DMS114 treated with DMSO at 0.1 percent for 48 hours (cell line): ENCODE measurements at regions not wholly inside any gene's neighbourhood (a gene's known extent, or its start where the extent isn't known, plus 50 kb on each side); places are given as distances from the start of the nearest gene placed in this dataset.
"Not testable (repeated sequence)": the region's sequence is repeated elsewhere in the genome, so short reads cannot be mapped to it uniquely, and the experiment has no call there.

Experiments used
- DNase-seq: peaks from one replicate; lab custom pipeline; 2025; ENCODE audit not compliant: unreplicated experiment; lab: John Stamatoyannopoulos, UW

GRCh38 chr11:56883371-56883987, 105.2 kb upstream of the OR5AK2 start:
- DNase-seq: no peak

DNA sequence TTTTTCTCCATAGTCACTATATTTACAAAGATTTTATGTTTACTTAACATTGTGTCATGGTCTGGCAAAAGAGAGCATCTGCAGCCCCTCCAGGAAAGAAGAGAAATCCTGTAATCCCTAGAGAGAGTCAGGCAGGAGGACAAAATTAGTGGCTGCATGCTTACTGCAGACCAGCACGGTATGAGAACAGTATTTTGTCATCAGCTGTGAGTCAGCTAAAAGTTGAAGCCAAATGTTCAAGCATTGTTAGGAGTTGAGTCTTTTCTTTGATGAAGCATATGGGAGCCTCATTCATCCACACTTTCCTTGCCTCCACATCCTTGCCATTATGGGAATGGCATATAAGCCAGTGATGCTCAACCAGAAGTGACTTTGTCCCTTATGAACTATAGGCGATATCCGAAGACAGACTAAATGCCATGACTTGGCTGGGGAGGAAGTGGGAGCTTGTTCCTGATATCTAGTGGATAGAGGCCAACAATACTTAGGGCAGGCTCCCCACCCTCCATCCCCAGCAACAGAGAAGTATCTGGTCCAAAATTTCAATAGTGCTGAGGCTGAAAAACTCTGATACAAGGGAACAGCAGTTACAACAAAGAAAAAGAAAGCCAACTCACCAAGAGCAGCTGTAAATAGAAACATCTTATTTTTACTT, 112.0 kb upstream of the OR5AK2 start:
- DNase-seq: no peak

DNA sequence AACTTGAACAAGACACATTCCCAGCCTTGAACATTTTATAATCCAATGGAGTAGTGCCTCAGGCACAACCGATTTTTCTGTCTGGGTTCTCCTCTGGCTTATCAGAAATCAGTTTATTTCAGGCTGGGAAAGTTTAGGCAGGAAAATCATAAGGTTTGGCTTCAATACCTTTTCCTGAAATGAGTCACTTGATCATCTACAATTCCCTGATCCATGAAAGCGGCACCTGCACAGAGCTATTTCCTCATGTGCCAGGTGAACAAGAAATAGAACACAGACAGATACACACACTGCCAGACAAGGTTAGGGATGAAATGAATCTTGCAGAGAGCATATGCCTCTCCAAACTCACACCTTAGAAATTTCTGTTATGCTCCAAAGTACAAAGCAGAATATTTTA, 106.7 kb upstream of the OR9G4 start:
- no peak for DNase-seq

DNA sequence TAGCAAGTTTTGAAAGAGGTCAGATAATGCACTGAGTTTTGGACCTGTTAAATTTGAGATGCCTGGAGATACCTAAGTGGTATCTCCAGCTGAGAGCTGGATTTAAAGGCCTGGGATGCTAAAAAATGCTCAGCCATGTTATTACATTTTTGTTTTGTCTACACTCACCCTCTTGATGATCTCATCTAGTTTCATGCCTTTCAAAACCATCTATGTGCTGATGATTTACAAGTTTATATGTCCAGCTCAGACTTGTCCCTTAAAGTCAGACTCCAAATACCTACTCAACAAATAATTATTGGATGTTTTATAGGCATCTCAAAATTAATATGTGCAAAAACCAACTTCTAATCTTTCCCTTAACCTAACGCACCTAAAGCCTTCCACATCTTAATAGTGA, 103.6 kb upstream of the OR9G4 start:
- DNase-seq: no peak

GRCh38 chr11:56849852-56850251, 101.4 kb upstream of the OR9G4 start:
- no peak for DNase-seq

DNA sequence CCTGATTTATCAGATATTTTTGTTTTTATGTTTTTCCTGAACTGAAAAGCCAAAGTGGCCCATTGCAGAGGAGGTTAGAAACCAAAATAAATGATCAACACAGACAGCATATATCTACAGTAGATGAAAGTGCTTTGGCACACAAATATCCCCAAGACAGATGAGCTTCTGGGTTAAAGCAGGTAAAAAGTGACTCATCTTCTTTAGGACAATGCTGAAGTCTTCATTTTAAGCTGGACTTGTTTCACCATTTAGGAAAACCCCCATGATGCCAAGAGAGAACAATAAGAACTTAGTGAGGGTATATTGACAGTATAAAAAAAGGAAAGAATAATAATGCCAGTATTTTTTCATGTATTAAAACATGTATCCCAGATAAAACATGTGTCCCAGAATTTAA, 100.8 kb upstream of the OR9G4 start:
- no peak for DNase-seq

GRCh38 chr11:56848141-56848809, 99.8 kb upstream of the OR9G4 start:
- no peak for DNase-seq

DNA sequence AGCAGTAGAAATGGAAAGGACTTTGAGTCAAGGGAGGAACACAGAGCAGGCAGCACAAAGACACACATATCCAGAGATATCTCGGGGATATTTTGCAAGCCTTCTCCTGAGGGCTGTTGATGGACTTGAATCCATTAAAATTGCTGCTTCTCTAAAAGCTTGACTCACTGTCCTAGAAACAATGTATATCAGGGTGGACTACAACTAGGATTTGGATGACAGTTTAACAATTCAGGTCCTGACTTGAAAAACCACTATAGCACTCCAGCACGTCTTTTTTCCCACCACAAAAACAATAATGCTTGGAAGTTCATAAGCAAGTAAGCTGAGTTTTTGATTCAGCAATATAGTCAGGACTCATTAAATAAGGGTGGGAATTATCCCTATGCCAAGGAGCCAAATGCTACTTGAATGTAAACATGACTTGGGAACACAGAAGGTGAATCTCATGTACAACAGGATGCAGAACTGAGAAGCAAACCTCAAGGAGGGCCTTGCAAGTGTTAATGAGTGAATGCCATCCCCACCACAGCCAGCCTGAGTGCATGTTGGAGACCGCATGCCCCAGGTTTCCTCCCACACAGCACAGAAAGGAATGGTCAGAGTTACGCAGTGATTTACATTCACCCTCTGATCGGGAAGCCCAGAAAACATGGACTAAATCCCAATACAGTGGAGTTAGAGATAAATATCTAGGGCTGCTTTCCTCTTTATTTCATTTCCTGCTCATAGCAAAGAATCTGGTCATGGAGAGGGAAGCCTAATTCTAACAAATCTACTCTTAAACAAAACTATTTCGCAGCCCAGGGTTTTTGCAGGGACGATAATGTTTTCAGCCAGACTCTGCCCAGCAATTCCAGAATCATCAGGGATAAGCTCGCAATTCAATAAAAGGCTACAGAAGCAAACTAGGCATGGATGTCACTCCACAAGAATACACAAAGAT, 98.4 kb upstream of the OR9G4 start:
- DNase-seq: no peak

DNA sequence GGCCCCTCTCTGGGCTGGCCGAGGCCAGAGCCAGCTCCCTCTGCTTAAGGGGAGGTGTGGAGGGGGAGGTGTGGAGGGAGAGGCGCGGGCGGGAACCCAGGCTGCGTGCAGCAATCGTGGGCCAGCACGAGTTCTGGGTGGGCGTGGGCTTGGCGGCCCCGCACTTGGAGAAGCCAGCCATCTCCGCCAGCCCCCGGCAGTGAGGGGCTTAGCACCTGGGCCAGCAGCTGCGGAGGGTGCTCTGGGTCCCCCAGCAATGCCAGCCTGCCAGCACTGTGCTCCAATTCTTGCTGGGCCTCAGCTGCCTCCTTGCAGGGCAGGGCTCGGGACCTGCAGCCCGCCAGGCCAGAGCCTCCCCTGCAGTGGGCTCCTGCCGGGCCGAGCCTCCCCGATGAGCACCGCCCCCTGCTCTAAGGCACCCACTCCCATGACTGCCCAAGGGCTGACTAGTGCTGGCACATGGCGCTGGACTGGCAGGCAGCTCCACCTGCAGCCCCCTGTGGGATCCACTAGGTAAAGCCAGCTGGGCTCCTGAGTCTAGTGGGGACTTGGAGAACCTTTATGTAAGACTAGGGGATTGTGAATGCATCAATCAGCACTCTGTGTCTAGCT, 96.7 kb upstream of the OR9G4 start:
- no peak for DNase-seq

GRCh38 chr11:56843816-56844215, 95.3 kb upstream of the OR9G4 start:
- DNase-seq: no peak

DNA sequence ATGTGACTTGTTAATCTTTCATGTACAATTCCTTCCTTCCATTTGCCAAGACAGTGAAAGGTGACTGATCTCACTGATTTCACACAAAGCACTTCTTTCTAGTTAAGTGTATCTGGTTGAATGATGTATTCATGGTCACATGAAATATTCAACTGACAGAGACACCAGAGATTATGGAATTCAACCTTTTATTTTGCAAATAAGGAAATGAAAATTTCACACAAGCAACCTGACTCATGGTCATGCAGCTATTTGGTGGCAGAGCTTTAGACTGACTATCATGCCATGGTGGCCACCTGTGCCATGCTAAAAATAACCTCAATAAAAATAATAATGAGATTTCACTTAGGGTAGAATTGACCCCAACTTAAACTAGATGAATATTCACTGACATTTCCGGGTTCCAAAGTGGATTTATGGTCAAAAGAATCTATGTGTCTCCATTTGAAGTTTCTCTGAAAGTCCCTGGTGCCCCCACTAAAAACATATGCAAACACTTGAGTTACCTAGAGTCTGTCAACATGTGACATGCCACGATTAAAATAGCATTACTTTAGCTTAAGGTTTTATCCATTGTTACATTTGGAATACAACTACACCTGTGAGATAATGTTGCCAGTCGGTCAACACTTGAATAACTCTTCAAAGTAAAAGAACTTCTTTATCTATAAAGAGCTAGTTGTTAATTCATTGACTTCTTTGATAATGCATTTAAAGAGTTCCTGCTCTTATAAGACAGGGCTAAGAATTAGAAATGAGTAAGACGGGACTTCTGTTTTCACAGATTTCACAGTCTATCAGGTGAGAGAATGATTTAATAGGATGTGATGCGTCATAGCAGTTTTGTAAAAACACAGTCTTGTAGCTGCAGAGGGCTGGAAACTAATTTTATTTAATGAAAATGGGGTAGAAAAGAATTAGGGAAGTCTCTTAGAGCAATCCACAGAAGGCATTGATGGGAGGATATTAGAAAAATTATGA, 94.6 kb upstream of the OR9G4 start:
- no peak for DNase-seq

- peak; percentile 12 for DNase-seq
Measured at GRCh38 chr11:56841210-56841810, 92.8 kb upstream of the OR9G4 start.

GRCh38 chr11:56827357-56827756, 78.9 kb upstream of the OR9G4 start:
- DNase-seq: not testable (repeated sequence)

DNA sequence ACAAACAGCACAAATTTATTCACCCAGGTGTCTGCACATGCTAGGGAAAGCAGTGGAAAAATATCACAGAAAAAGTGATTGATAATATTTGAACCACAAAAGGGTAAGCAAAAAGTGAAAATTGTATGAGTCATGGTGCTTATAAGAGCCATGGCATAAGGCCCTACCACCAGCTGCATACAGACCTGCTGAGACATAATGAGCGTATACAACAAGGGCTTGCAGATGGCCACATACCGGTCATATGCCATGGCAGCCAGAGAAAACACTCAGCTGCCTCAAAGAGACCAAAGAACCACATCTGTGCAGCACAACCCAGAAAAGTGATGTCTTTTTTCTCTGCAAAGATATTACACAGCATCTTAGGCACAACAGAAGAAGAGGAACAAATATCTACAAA, 71.4 kb upstream of the OR9G4 start:
- DNase-seq: no peak

GRCh38 chr11:56817661-56818060, 69.2 kb upstream of the OR9G4 start:
- no peak for DNase-seq

- DNase-seq: no peak
Measured at GRCh38 chr11:56816259-56816658, 67.8 kb upstream of the OR9G4 start.

- no peak for DNase-seq
Measured at GRCh38 chr11:56808326-56808725, 59.8 kb upstream of the OR9G4 start.

DNA sequence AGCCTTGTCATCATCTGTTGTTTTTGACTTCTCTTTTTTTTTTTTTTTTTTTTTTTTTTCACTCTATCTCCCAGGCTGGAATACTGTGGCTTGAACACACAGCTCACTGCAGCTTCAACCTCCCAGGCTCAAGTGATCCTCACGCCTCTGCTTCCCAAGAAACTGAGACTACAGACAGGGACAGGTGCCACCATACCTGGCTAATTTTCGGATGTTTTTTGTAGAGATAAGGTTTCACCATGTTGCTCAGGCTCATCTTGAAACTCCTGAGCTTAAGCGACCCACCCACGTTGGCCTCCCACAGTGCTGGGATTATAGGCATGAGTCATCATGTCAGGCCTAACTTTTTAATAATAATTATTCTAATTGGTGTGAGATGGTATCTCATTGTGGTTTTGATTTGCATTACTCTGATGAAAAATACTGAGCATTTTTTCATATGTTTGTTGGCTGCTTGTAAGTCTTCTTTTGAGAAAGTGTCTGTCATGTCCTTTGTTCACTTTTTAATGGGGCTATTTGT, 51.3 kb upstream of the OR9G4 start:
- DNase-seq: no peak
